Activated T-helper 2 cell treated with anti-CD3 and anti-CD28 coated beads, Interferon-gamma antibody, Interleukin-2, Interleukin-4, amounts not matched to agents 10 μg/mL and 5 μg/mL and 100 μg/mL, durations not matched to agents 14 hours and 24 hours and 36 hours (primary cell): ENCODE measurements at regions not wholly inside any gene's neighbourhood (a gene's known extent, or its start where the extent isn't known, plus 50 kb on each side); places are given as distances from the start of the nearest gene placed in this dataset.

Source experiments
- DNase-seq: peaks from one replicate; pipeline ENCODE4 v3.0.0; 2021; ENCODE audit warnings: low spot score
- H3K27ac Mint-ChIP-seq: one replicate; pipeline ENCODE4 v1.8.0; 2021; ENCODE audit warnings: mixed read lengths
- H3K27me3 Mint-ChIP-seq: one replicate; pipeline ENCODE4 v1.8.0; 2021; ENCODE audit warnings: low read depth, mixed read lengths
- H3K36me3 Mint-ChIP-seq: one replicate; pipeline ENCODE4 v1.8.0; 2021; ENCODE audit warnings: low read depth, mixed read lengths
- H3K4me1 Mint-ChIP-seq: one replicate; pipeline ENCODE4 v1.8.0; 2021; ENCODE audit warnings: low read depth, mixed read lengths
- H3K4me3 Mint-ChIP-seq: one replicate; pipeline ENCODE4 v1.8.0; 2021; ENCODE audit warnings: low read depth, mild to moderate bottlenecking, moderate library complexity, mixed read lengths
- H3K9me3 Mint-ChIP-seq: one replicate; pipeline ENCODE4 v1.8.0; 2021; ENCODE audit warnings: mixed read lengths
- intact Hi-C: fragments of 100-400 bp; cut with micrococcal nuclease; formaldehyde crosslinking; loops from one replicate; pipeline ENCODE4 v1.15.1; 2023

DNA sequence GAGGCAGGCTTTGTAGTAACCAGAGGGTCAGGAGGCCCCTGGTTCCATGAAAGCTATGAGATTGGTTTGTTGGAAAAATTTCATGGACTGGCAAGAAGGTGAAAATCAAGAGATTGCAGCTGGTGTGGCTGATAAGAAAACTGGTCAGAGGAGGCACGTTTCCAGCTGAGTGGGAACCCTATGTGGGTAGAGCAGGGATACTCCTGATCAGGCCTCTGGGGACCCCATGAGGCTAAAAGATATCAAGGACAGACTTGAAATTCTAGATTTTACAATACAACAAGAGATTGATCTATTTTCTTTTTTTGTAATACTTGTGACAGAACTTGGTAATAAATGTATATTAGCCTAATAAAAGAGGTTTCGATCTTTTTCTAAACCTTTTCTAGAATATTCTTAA, 1615.1 kb downstream of the DPP10 start:
- Mint-ChIP-seq H3K4me1 (no peaks in the 10 kb centered on the region), H3K9me3 (peaks cover 33% of the 10 kb centered on the region), H3K27ac (no peak overlapping the region), H3K36me3 (no peaks in the 10 kb centered on the region), H3K4me3 (no peak overlapping the region), H3K27me3 (no peaks in the 10 kb centered on the region)
- intact Hi-C loops = no loop called here
- DNase-seq = no peak

DNA sequence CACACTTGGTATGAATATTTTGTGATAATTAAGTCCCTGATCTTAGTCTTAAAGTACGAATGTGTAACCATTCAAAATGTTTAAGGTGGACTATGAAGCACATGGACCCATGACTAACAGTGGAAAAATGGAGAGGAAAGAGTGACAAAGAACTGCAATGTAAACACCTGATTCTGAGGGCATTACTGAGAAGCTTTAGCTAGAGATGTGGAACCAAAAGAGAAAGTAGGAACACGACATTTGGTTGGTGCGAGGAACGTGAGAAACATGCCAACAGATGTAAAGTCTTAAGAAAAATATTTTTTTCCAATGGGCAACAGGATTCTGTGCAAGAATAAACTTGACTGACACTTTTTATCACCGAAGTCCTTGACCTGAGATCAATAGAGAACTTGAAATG, 1618.6 kb downstream of the DPP10 start:
- intact Hi-C loops = no loop called here
- no peak for DNase-seq
- Mint-ChIP-seq H3K27ac (no peak overlapping the region), H3K36me3 (no peaks in the 10 kb centered on the region), H3K9me3 (peaks cover 43% of the 10 kb centered on the region), H3K4me3 (no peak overlapping the region), H3K27me3 (no peaks in the 10 kb centered on the region), H3K4me1 (no peaks in the 10 kb centered on the region)

DNA sequence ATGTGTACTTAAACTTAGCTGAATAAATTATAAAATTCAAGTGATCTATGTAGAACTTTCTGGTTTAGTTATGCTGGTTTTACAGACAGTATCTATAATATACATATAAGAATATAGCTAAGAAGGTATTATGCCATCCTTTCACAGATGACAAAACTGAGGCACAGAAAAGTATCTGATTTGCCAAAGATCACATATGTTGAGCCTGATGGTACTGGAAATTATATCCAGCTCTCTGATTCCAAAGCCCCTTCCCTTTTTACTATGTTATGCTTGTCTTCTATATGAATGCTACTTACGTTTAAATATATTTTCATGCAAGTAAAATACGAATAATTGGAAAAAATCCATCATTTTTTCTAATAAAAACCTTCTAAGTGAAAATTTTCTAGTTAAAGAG, 1631.3 kb downstream of the DPP10 start:
- no peak for DNase-seq
- intact Hi-C loops = no loop called here
- Mint-ChIP-seq H3K4me1 (no peaks in the 10 kb centered on the region), H3K9me3 (peaks cover 48% of the 10 kb centered on the region), H3K27me3 (no peaks in the 10 kb centered on the region), H3K27ac (no peak overlapping the region), H3K36me3 (no peaks in the 10 kb centered on the region), H3K4me3 (no peak overlapping the region)

DNA sequence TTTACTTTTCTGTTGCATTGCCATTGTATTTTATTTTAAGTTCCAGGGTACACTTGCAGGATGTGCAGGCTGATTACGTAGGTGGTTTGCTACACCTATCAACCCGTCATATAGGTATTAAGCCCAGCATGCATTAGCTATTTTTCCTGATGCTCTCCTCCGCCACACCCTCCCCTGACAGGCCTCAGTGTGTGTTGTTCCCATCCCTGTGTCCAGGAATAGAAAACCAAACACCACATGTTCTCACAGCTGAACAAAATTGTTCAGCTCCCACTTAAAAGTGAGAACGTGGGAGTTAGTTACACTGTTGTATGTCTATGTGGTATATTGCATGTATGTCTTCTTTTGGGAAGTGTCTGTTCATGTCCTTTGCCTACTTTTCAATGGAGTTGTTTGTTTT, 1631.7 kb downstream of the DPP10 start:
- peaks cover 45% of the 10 kb centered on the region for H3K9me3 Mint-ChIP-seq
- no peaks in the 10 kb centered on the region for H3K36me3 Mint-ChIP-seq
- no peak overlapping the region for H3K4me3 Mint-ChIP-seq
- intact Hi-C loops = no loop called here
- no peaks in the 10 kb centered on the region for H3K4me1 Mint-ChIP-seq
- no peaks in the 10 kb centered on the region for H3K27me3 Mint-ChIP-seq
- H3K27ac Mint-ChIP-seq = no peak overlapping the region
- DNase-seq = no peak

DNA sequence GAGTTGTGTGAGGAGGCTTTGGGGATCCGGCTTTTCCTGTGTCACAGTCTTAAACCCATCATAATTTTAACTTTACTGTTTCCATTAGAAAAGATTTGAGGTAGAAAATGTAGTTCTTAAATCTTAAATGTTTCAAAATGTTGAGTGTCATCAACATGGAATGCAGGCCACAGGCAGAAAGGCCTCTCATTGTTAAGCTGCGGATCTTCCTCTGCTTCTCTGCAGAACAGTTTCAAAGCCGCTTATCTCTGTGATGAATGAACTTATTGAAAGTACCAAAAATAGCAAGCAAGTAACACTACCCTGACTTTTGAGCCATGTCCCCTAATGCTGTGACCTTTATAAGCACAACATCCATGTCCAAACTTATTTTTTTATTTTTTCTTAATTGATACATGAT, 1645.8 kb downstream of the DPP10 start:
- H3K9me3 Mint-ChIP-seq = peaks cover 24% of the 10 kb centered on the region
- H3K4me3 Mint-ChIP-seq = no peak overlapping the region
- H3K27ac Mint-ChIP-seq = no peak overlapping the region
- intact Hi-C loops = no loop called here
- no peaks in the 10 kb centered on the region for H3K36me3 Mint-ChIP-seq
- H3K27me3 Mint-ChIP-seq = no peaks in the 10 kb centered on the region
- DNase-seq = no peak
- H3K4me1 Mint-ChIP-seq = no peaks in the 10 kb centered on the region

DNA sequence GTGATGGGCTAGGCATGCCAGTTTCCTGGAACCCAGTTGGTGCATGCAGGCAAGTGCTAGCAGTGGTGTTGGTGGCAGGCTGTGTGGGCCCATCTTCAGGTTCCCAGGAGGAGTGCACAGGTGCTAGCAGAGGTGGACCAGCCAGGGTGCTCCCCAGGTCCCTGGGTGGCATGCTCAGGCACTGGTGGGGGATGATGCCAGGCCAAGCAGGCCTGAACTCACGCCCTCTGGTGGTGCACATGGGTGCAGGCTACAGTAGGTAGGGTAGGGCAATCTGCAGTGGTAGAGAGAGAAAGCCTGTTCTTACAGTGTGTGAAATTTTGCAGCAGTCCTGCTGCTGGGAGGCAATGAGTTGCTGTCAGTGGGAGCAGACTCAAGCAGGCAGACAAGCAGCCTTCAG, 1651.8 kb downstream of the DPP10 start:
- H3K4me1 Mint-ChIP-seq = no peaks in the 10 kb centered on the region
- H3K4me3 Mint-ChIP-seq = no peak overlapping the region
- no peaks in the 10 kb centered on the region for H3K36me3 Mint-ChIP-seq
- peaks cover 43% of the 10 kb centered on the region for H3K9me3 Mint-ChIP-seq
- no peaks in the 10 kb centered on the region for H3K27me3 Mint-ChIP-seq
- no peak for DNase-seq
- intact Hi-C loops = no loop called here
- H3K27ac Mint-ChIP-seq = no peak overlapping the region

DNA sequence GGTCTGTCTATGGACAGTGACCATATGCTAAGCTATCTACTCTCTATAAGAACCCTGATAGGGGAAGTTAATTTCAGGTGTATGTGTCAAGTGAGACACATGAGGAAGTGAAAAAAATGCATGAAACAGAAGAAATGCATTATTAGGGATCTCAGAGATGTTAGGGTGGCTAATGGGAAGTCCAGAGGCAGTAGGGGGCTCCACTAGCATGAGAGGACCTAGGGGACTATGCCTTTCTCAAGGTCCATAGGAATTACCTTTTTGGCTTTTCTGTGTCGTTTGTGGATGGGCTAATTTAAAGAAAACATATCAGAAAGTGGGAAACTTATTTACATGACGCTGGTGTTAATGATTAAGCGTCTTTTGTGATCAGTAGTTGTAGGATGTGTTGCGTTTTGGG, 1653.2 kb downstream of the DPP10 start:
- intact Hi-C loops = no loop called here
- no peak overlapping the region for H3K4me3 Mint-ChIP-seq

DNA sequence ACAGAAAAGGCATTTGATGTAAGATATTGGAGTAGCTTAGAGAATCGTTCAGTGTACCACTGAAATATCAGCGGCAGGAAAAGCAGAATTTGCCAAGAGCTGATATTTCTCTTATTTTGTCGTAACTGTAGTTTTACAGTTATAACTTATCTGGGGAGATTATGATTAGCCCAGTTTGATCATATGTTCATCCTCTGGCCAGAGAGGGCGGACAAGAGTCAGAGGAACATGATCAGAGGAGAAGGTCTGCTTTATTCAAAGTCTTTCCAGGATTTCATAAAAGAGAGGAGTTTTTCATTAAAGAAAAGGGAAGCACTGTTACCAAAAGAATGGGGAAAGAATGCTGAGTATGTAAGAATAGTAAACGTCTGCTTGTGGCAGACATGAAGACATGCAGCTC, 1655.6 kb downstream of the DPP10 start:
- no peaks in the 10 kb centered on the region for H3K27me3 Mint-ChIP-seq
- intact Hi-C loops = no loop called here
- no peaks in the 10 kb centered on the region for H3K36me3 Mint-ChIP-seq
- H3K4me1 Mint-ChIP-seq = no peaks in the 10 kb centered on the region
- no peak overlapping the region for H3K4me3 Mint-ChIP-seq
- no peak for DNase-seq
- peaks cover 55% of the 10 kb centered on the region for H3K9me3 Mint-ChIP-seq
- H3K27ac Mint-ChIP-seq = no peak overlapping the region

More for the DNA sequence above, 1653.2 kb downstream of the DPP10 start:
- Mint-ChIP-seq H3K9me3 (peaks cover 50% of the 10 kb centered on the region), H3K36me3 (no peaks in the 10 kb centered on the region), H3K27me3 (no peaks in the 10 kb centered on the region), H3K27ac (no peak overlapping the region), H3K4me1 (no peaks in the 10 kb centered on the region)
- DNase-seq = no peak

DNA sequence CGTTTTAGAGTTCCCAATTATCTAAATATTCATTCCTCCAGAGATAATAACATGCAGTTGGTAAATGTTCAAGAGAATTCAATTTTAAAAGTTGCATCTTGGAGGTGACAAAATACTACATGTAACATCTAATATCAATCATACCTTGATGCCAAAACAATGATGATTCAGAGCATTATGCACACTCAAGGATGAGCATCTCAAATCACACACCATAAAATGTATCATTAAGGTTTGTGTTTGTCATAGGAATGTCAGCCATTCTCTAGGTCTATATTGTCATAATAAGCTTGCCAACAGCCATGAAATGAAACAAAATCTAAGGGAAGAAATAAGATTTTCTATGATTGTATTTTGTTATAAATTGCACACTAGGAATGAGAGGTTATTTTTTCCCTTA, 1667.0 kb downstream of the DPP10 start:
- Mint-ChIP-seq H3K36me3 (no peaks in the 10 kb centered on the region), H3K27me3 (no peaks in the 10 kb centered on the region), H3K4me1 (no peaks in the 10 kb centered on the region), H3K27ac (no peak overlapping the region), H3K9me3 (peaks cover 38% of the 10 kb centered on the region), H3K4me3 (no peak overlapping the region)
- DNase-seq = no peak
- intact Hi-C loops = no loop called here

DNA sequence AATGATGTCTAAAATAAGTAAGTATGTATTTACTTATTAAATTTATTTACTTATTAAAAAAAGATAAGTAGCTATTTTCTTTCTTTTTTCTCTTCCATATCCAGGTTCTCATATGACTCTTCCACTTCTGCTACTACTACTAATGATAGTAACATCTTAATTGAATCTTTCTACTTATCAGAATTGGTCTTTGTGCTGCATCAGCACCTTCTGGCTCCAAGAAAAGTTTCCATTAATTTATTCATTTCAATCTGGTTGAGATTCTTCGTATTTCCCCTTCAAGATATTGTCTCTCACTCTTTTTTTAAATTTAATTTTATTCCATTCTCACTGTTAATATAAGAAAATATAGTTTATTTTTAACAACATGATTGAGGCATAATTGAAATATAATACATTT, 1675.4 kb downstream of the DPP10 start:
- Mint-ChIP-seq H3K4me1 (no peaks in the 10 kb centered on the region), H3K36me3 (no peaks in the 10 kb centered on the region), H3K9me3 (peaks cover 21% of the 10 kb centered on the region), H3K27me3 (no peaks in the 10 kb centered on the region), H3K4me3 (no peak overlapping the region), H3K27ac (no peak overlapping the region)
- intact Hi-C loops = no loop called here
- no peak for DNase-seq

DNA sequence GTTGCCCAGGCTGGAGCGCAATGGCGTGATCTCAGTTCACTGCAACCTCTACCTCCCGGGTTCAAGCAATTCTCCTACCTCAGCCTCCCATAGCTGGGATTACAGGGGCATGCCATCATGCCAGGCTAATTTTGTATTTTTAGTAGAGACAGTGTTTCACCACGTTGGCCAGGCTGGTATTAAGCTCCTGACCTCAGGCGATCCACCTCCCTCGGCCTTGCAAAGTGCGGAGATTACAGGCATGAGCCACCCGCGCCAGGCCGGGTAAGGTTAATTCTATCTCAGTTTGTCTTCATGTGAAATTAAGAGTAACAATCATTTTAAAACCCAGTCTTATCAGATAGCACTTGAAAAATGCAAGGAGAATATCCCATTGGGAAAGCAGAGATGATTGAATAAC, 1681.7 kb upstream of the DDX18 start:
- H3K27ac Mint-ChIP-seq = no peak overlapping the region
- peaks cover 26% of the 10 kb centered on the region for H3K9me3 Mint-ChIP-seq
- H3K27me3 Mint-ChIP-seq = no peaks in the 10 kb centered on the region
- intact Hi-C loops = no loop called here
- no peak for DNase-seq
- H3K36me3 Mint-ChIP-seq = no peaks in the 10 kb centered on the region
- H3K4me3 Mint-ChIP-seq = no peak overlapping the region
- H3K4me1 Mint-ChIP-seq = no peaks in the 10 kb centered on the region

DNA sequence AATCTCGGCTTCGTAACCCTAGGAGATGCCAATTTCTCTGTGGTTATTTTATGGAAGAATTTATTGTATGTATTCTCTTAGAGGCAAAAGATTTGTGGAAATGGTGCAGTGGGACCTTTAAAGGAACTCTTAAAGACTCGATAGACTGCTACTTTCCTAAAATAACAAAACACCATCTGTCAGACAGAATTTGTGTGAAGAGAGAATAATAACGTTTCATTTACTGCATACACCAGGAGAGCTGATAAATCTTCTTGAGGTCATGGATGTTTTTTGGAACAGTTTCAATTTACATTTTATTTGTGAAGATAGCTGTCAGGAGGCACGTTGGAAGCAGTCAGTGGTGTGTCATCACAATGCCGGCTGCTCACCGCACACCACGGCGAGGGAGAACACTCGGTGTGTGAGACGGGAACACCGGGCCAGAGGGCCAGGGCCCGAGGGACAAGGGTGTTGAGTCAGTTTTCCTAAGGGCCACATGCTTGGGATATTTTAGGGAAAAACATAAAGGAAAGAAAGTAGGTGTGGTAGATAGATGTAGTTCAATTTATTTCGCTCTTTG, 1681.0 kb upstream of the DDX18 start:
- Mint-ChIP-seq H3K27ac (no peak overlapping the region), H3K4me1 (no peaks in the 10 kb centered on the region), H3K36me3 (no peaks in the 10 kb centered on the region), H3K4me3 (no peak overlapping the region), H3K27me3 (no peaks in the 10 kb centered on the region), H3K9me3 (peaks cover 32% of the 10 kb centered on the region)
- intact Hi-C loops = no loop called here
- no peak for DNase-seq

DNA sequence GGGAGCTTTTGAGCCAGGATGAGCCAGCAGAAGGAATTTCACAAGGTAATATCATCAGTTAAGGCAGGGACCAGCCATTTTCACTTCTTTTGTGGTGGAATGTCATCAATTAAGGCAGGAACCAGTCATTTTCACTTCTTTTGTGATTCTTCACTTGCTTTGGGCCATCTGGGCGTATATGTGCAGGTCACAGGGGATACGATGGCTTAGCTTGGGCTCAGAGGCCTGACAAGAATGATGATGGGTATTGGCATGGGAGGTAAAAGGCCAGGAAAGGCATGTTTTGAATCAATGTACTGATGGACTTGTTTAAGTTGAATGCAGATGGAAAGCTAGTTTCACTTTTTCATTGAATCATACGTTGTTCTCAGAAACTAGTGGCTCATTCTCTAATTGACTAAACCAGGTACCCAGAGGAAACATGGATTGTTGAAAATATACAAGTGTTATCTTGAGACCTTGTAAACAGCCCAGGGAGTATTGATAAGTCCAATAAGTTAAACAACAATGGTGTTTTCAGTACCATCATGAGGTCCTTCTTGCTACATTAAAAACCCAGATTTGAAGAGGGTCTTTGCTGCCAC, 1672.5 kb upstream of the DDX18 start:
- DNase-seq = no peak
- Mint-ChIP-seq H3K4me3 (no peak overlapping the region), H3K27ac (no peak overlapping the region), H3K4me1 (no peaks in the 10 kb centered on the region), H3K36me3 (no peaks in the 10 kb centered on the region), H3K9me3 (peaks cover 37% of the 10 kb centered on the region), H3K27me3 (no peaks in the 10 kb centered on the region)
- intact Hi-C loops = no loop called here
